Osteoblast (primary cell): ENCODE measurements at regions not wholly inside any gene's neighbourhood (a gene's known extent, or its start where the extent isn't known, plus 50 kb on each side); places are given as distances from the start of the nearest gene placed in this dataset.

Experiments
- DNase-seq: peaks from one replicate; pipeline ENCODE4 v3.0.0; 2011; ENCODE audit warnings: low spot score, mixed read lengths; ENCODE audit not compliant: insufficient read length; ENCODE audit errors: missing footprints
- H2AFZ ChIP-seq: 2 replicates; pipeline ENCODE4 v1.6.0; 2011; ENCODE audit warnings: mild to moderate bottlenecking, low read length
- H3K27ac ChIP-seq: 2 replicates; pipeline ENCODE4 v1.5.1; 2011; ENCODE audit warnings: mild to moderate bottlenecking, low read depth, low read length, moderate library complexity
- H3K27me3 ChIP-seq: 2 replicates; pipeline ENCODE4 v1.6.0; 2012; ENCODE audit warnings: mild to moderate bottlenecking, control low read depth, inconsistent platforms, low read length, moderate library complexity; ENCODE audit not compliant: insufficient read depth
- H3K36me3 ChIP-seq: 2 replicates; pipeline ENCODE4 v1.5.1; 2011; ENCODE audit warnings: mild to moderate bottlenecking, low read length, control low read depth, moderate library complexity; ENCODE audit not compliant: insufficient read depth
- H3K4me1 ChIP-seq: 2 replicates; pipeline ENCODE4 v1.5.1; 2011; ENCODE audit warnings: mild to moderate bottlenecking, low read length, control low read depth, moderate library complexity; ENCODE audit not compliant: insufficient read depth
- H3K4me2 ChIP-seq: 2 replicates; pipeline ENCODE4 v1.6.0; 2011; ENCODE audit warnings: mild to moderate bottlenecking, low read length; ENCODE audit not compliant: insufficient read depth
- H3K4me3 ChIP-seq: fragments of 200-600 bp; sonication (generic); 3 replicates; pipeline ENCODE4 v1.5.1; 2012; ENCODE audit warnings: mild to moderate bottlenecking, low read length, inconsistent platforms; ENCODE audit not compliant: insufficient read depth
- H3K79me2 ChIP-seq: 2 replicates; pipeline ENCODE4 v1.6.0; 2012; ENCODE audit warnings: mild to moderate bottlenecking, low read length, control low read depth, inconsistent platforms; ENCODE audit not compliant: insufficient read depth
- H3K9me3 ChIP-seq: 2 replicates; pipeline ENCODE4 v1.5.1; 2011; ENCODE audit warnings: low read depth, low read length, control low read depth
- H4K20me1 ChIP-seq: 2 replicates; pipeline ENCODE4 v1.6.0; 2012; ENCODE audit warnings: mild to moderate bottlenecking, low read length, control low read depth; ENCODE audit not compliant: insufficient read depth
- CTCF ChIP-seq: IDR thresholded peaks from 2 replicates; pipeline ENCODE4 v1.5.1; 2011; ENCODE audit warnings: mild to moderate bottlenecking, low read depth, low read length, moderate library complexity; ENCODE audit errors: extremely low read depth

- H3K4me2 ChIP-seq: no peak overlapping the region
- H3K27ac ChIP-seq: no peak overlapping the region
- H3K4me3 ChIP-seq: no peak overlapping the region
- H3K4me1 ChIP-seq: no peaks in the 10 kb centered on the region
- H3K27me3 ChIP-seq: no peaks in the 10 kb centered on the region
- no peaks in the 10 kb centered on the region for H4K20me1 ChIP-seq
- no peak overlapping the region for H2AFZ ChIP-seq
- TF ChIP-seq CTCF: no peak
- DNase-seq: no peak
- H3K9me3 ChIP-seq: no peaks in the 10 kb centered on the region
- no peaks in the 10 kb centered on the region for H3K79me2 ChIP-seq
- no peaks in the 10 kb centered on the region for H3K36me3 ChIP-seq
Observed at GRCh38 chr6:146948790-146949342, 255.4 kb upstream of the STXBP5 start.

- no peaks in the 10 kb centered on the region for H3K4me1 ChIP-seq
- no peaks in the 10 kb centered on the region for H3K36me3 ChIP-seq
- H4K20me1 ChIP-seq: no peaks in the 10 kb centered on the region
- no peak for TF ChIP-seq CTCF
- H3K79me2 ChIP-seq: no peaks in the 10 kb centered on the region
- DNase-seq: no peak
- no peak overlapping the region for H3K4me2 ChIP-seq
- no peaks in the 10 kb centered on the region for H3K27me3 ChIP-seq
- no peak overlapping the region for H3K27ac ChIP-seq
- no peaks in the 10 kb centered on the region for H3K9me3 ChIP-seq
- H3K4me3 ChIP-seq: no peak overlapping the region
- H2AFZ ChIP-seq: no peak overlapping the region
Observed at GRCh38 chr6:146949425-146949824, 254.8 kb upstream of the STXBP5 start.

- Histone ChIP-seq H3K79me2 (no peaks in the 10 kb centered on the region), H3K9me3 (no peaks in the 10 kb centered on the region), H2AFZ (no peak overlapping the region), H3K27me3 (no peaks in the 10 kb centered on the region), H4K20me1 (no peaks in the 10 kb centered on the region), H3K4me3 (no peak overlapping the region), H3K4me1 (no peaks in the 10 kb centered on the region), H3K4me2 (no peak overlapping the region), H3K36me3 (no peaks in the 10 kb centered on the region), H3K27ac (no peak overlapping the region)
- no peak for TF ChIP-seq CTCF
- no peak for DNase-seq
Observed at GRCh38 chr6:146950351-146950835, 253.8 kb upstream of the STXBP5 start.

- Histone ChIP-seq H3K4me2 (no peak overlapping the region), H3K27ac (no peak overlapping the region), H3K9me3 (no peaks in the 10 kb centered on the region), H3K79me2 (no peaks in the 10 kb centered on the region), H4K20me1 (no peaks in the 10 kb centered on the region), H3K4me3 (no peak overlapping the region), H2AFZ (no peak overlapping the region), H3K4me1 (no peaks in the 10 kb centered on the region), H3K27me3 (no peaks in the 10 kb centered on the region), H3K36me3 (no peaks in the 10 kb centered on the region)
- no peak for TF ChIP-seq CTCF
- DNase-seq: no peak
Observed at GRCh38 chr6:146955570-146955969, 248.6 kb upstream of the STXBP5 start.
